ENCODE measurements at regions not wholly inside any gene's neighbourhood (a gene's known extent, or its start where the extent isn't known, plus 50 kb on each side); places are given as distances from the start of the nearest gene placed in this dataset.

- TF ChIP-seq, protein P1, sequence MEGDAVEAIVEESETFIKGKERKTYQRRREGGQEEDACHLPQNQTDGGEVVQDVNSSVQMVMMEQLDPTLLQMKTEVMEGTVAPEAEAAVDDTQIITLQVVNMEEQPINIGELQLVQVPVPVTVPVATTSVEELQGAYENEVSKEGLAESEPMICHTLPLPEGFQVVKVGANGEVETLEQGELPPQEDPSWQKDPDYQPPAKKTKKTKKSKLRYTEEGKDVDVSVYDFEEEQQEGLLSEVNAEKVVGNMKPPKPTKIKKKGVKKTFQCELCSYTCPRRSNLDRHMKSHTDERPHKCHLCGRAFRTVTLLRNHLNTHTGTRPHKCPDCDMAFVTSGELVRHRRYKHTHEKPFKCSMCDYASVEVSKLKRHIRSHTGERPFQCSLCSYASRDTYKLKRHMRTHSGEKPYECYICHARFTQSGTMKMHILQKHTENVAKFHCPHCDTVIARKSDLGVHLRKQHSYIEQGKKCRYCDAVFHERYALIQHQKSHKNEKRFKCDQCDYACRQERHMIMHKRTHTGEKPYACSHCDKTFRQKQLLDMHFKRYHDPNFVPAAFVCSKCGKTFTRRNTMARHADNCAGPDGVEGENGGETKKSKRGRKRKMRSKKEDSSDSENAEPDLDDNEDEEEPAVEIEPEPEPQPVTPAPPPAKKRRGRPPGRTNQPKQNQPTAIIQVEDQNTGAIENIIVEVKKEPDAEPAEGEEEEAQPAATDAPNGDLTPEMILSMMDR (IDR thresholded peaks at IDR 0.05): no peak
- no peak for TF ChIP-seq POLR2A (IDR thresholded peaks at IDR 0.05)
These were observed 51.7 kb upstream of the NFASC start for GRCh38 chr1:204818998-204819397.
